ENCODE measurements at regions not wholly inside any gene's neighbourhood (a gene's known extent, or its start where the extent isn't known, plus 50 kb on each side); places are given as distances from the start of the nearest gene placed in this dataset.

DNA sequence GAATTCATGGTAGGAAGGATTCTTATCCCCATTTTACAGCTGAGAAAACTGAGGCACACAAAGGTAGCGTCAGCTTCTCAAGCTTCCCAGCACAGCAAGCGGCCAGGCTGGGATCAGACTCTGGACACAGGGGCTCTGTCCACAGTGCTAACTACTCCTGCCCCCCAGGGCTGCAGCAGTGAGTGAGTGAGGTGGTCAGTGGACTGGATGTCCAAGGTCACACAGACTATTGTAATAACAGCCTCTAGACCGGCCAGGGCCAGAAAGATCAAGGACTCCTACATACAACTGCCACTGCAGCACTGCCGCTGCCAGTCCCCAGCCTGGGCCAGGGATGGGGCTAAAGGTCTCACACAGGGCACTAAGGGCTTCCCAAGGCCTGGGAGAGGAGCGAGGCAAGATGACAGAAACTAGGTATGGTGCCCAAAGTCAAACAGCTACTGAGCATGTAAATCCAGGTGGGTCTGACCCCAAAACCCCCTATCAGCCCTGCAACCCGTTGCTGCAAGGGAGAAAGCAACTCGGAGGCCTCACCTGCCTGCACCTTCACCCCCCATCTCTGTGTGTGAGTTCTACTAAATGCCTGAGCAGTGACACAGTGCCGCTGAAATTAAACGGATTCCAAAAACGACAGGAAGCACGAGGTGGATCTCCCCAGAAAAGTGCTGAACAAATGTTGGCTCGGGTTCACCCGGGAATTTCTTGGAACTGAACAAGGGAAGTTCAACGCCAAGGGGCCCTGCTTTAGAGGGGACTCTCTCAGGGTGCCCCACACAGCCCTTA is 161.8 kb upstream of the GRK3 start:
- peak in 1 of 2 donors; percentile 3 for ATAC-seq
- H3K9me3 ChIP-seq = no peaks in the 10 kb centered on the region
- TF ChIP-seq, protein P1, sequence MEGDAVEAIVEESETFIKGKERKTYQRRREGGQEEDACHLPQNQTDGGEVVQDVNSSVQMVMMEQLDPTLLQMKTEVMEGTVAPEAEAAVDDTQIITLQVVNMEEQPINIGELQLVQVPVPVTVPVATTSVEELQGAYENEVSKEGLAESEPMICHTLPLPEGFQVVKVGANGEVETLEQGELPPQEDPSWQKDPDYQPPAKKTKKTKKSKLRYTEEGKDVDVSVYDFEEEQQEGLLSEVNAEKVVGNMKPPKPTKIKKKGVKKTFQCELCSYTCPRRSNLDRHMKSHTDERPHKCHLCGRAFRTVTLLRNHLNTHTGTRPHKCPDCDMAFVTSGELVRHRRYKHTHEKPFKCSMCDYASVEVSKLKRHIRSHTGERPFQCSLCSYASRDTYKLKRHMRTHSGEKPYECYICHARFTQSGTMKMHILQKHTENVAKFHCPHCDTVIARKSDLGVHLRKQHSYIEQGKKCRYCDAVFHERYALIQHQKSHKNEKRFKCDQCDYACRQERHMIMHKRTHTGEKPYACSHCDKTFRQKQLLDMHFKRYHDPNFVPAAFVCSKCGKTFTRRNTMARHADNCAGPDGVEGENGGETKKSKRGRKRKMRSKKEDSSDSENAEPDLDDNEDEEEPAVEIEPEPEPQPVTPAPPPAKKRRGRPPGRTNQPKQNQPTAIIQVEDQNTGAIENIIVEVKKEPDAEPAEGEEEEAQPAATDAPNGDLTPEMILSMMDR (IDR thresholded peaks at IDR 0.05) = no peak
- DNase-seq = no peak
- no peaks in the 10 kb centered on the region for H3K27me3 ChIP-seq (ENCODE audit: low read depth)
- peaks cover 60% of the 10 kb centered on the region for H3K4me1 ChIP-seq
- H3K36me3 ChIP-seq = no peaks in the 10 kb centered on the region
- H3K4me3 ChIP-seq = peak overlapping the region; percentile 71
- intact Hi-C loops (cut with DNase I) = no loop called here
- H3K27ac ChIP-seq = peak overlapping the region; percentile 90

DNA sequence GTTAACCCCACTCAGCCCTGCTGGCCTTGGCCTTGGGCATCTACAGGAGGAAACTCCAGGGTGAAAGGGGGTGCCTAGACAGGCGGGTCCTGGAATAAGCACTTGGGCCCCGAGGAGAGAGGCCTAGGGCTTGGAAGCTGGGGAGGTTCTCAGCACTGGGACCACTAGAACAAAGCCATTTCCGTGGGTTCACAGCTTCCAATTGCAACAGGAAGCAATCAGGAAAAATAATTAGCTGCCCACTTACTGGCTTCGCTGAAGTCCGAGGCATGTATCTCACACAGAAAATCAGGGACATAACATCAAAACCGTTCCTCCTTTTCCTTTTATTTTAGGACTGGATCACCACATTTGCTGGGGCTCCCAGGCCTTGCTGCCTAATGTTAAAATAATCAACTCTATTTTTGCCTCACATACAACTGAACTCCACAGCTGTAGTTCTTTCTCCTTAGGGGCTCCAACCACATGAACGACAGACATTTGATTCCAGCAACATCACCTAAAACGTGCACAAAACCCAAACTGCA is 161.1 kb upstream of the GRK3 start:
- DNase-seq (no peak), ATAC-seq (peak in 1 of 2 donors; percentile 2)
- Histone ChIP-seq H3K27me3 (ENCODE audit: low read depth) (no peaks in the 10 kb centered on the region), H3K36me3 (no peaks in the 10 kb centered on the region), H3K4me3 (peak overlapping the region; percentile 71), H3K4me1 (peaks cover 54% of the 10 kb centered on the region), H3K27ac (peak overlapping the region; percentile 90), H3K9me3 (no peaks in the 10 kb centered on the region)
- intact Hi-C loops (cut with DNase I) = no loop called here
- TF ChIP-seq, protein P1 (IDR thresholded peaks at IDR 0.05) = no peak

DNA sequence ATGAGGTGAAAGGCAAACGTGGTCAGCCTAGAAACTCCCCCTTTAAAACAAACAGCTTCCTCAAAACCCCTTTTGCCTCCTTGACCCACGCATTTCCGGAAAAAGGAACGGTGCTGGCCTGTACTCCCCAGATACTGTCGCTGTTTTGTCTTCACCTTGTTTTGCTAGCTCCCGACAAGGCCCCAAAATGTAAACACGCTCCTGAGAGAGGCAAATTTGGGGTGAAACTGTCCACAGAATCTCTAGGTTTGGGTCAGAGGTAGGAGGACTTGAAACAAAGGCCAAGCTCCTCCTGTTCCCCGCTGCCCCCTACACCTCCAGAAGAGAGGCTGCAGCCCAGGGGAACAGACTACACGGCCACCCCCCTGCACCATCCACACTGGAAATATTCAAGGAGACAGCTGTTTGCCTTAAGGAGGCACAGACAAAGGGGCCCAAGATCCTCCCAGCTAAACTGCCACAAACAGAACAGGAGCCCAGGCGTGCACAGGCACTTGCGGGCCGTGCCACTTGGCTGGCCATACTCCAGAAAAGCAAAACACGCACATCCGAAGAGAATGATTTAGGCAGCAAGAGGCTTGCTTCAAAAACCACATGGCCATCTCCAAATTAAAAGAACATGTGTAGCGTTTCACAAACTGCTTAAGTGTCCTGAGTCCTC is 160.5 kb upstream of the GRK3 start:
- intact Hi-C loops (cut with DNase I) = no loop called here
- Histone ChIP-seq H3K4me3 (peak overlapping the region; percentile 71), H3K9me3 (no peaks in the 10 kb centered on the region), H3K4me1 (peaks cover 52% of the 10 kb centered on the region), H3K36me3 (no peaks in the 10 kb centered on the region), H3K27me3 (ENCODE audit: low read depth) (no peaks in the 10 kb centered on the region), H3K27ac (peak overlapping the region; percentile 90)
- TF ChIP-seq, protein P1 (IDR thresholded peaks at IDR 0.05) = no peak
- no peak for DNase-seq
- ATAC-seq = peak in 1 of 2 donors; percentile 15

DNA sequence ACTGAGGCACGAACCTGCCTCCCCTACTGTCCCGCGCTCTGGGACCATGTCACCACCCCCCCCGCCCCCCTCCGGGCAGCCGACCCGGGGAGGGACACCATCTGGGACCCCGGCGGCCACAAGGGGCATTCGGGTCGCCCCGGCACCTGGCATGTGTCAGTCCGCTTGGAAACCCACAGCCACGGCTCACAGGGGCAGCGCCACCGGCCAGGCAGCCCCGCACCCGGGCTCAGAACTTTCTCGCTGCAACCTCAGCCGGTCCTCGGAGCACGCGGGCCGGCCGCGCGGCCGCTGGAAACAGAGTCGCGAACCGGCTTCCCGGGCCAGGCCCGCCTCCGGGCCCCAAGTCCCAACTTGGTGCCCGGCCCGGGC is 159.9 kb upstream of the GRK3 start:
- no peak for DNase-seq
- intact Hi-C loops (cut with DNase I) = no loop called here

More for the DNA sequence above, 159.9 kb upstream of the GRK3 start:
- ATAC-seq = no peak
- Histone ChIP-seq H3K27me3 (ENCODE audit: low read depth) (no peaks in the 10 kb centered on the region), H3K27ac (peak overlapping the region; percentile 90), H3K36me3 (no peaks in the 10 kb centered on the region), H3K9me3 (no peaks in the 10 kb centered on the region), H3K4me1 (peaks cover 52% of the 10 kb centered on the region), H3K4me3 (peak overlapping the region; percentile 71)
- TF ChIP-seq, protein P1 (IDR thresholded peaks at IDR 0.05) = no peak
